Neural crest cell (in vitro differentiated cells): ENCODE measurements at regions not wholly inside any gene's neighbourhood (a gene's known extent, or its start where the extent isn't known, plus 50 kb on each side); places are given as distances from the start of the nearest gene placed in this dataset.

Experiments used
- DNase-seq: peaks from one replicate; pipeline ENCODE4 v3.0.0; 2021; ENCODE audit warnings: low read depth, mixed read lengths, low spot score
- H3K27ac Mint-ChIP-seq: one replicate; pipeline ENCODE4 v1.8.0; 2021; ENCODE audit warnings: mild to moderate bottlenecking, mixed read lengths; ENCODE audit not compliant: unreplicated experiment
- H3K27me3 Mint-ChIP-seq: 2 replicates; pipeline ENCODE4 v1.8.0; 2021; ENCODE audit warnings: low read depth, mild to moderate bottlenecking, mixed read lengths
- H3K36me3 Mint-ChIP-seq: 2 replicates; pipeline ENCODE4 v1.8.0; 2021; ENCODE audit warnings: low read depth, mild to moderate bottlenecking, mixed read lengths
- H3K4me1 Mint-ChIP-seq: 2 replicates; pipeline ENCODE4 v1.8.0; 2021; ENCODE audit warnings: mixed read lengths
- H3K4me3 Mint-ChIP-seq: one replicate; pipeline ENCODE4 v1.8.0; 2021; ENCODE audit warnings: mild to moderate bottlenecking, mixed read lengths
- H3K9me3 Mint-ChIP-seq: 2 replicates; pipeline ENCODE4 v1.8.0; 2021; ENCODE audit warnings: mixed read lengths
- TF ChIP-seq, protein P1 (sequence below): fragments of 200-600 bp; sonication (generic); conservative IDR thresholded peaks from 2 replicates; pipeline ENCODE4 v1.5.0; 2021; ENCODE audit warnings: antibody characterized with exemption, mild to moderate bottlenecking

DNA sequence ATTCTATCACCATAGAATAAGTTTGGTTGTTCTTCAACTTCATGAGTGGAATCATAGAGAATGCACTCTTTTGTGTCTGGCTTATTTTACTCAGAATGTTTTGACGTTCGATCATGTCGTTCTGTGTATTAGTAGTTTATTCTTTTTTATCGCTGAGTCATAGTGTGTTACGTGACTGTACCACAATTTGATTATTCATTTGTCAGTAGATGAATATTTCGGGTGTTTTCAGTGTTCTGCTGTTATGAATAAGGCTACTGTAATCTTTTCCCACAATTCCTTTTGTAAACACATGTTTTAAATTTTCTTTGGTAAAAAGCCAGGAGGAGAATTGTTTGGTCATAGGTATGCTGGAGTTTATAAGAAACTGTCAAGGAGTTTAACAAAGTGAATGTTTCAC, 279.9 kb upstream of the B3GAT1 start:
- TF ChIP-seq, protein P1, sequence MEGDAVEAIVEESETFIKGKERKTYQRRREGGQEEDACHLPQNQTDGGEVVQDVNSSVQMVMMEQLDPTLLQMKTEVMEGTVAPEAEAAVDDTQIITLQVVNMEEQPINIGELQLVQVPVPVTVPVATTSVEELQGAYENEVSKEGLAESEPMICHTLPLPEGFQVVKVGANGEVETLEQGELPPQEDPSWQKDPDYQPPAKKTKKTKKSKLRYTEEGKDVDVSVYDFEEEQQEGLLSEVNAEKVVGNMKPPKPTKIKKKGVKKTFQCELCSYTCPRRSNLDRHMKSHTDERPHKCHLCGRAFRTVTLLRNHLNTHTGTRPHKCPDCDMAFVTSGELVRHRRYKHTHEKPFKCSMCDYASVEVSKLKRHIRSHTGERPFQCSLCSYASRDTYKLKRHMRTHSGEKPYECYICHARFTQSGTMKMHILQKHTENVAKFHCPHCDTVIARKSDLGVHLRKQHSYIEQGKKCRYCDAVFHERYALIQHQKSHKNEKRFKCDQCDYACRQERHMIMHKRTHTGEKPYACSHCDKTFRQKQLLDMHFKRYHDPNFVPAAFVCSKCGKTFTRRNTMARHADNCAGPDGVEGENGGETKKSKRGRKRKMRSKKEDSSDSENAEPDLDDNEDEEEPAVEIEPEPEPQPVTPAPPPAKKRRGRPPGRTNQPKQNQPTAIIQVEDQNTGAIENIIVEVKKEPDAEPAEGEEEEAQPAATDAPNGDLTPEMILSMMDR = no peak
- Mint-ChIP-seq H3K4me1 (no peaks in the 10 kb centered on the region), H3K27ac (no peak overlapping the region), H3K4me3 (no peak overlapping the region), H3K9me3 (no peaks in the 10 kb centered on the region), H3K36me3 (no peaks in the 10 kb centered on the region), H3K27me3 (peaks cover 20% of the 10 kb centered on the region)
- DNase-seq = no peak

DNA sequence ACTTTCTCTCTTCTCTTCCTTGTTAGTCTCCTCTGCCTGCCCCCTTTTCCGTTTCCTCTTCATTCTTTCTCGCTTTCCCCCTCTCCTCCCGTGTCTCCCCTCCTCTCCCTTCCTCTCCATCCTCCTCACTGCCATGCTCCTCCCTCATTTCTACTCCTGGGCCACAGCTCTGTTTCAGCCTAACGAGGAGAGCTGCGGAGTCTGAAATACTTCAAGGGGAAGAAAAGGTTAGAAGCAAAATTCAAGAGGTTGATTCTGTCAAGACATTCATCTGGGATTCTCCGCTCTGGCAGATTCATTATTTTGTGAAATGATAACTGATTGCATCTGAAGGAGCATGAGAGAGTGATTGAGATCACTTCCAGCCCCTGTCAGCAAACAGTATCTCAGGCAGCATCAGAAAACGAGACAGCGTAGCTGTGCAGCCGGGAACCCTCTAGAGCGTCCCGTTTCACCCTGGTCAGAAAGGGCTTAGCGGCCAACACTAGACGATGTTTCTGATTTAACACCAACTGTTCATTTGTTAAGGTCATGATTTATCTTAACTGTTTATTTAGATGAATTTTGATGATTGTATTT, 279.3 kb upstream of the B3GAT1 start:
- H3K27me3 Mint-ChIP-seq = peaks cover 15% of the 10 kb centered on the region
- H3K4me1 Mint-ChIP-seq = no peaks in the 10 kb centered on the region
- H3K27ac Mint-ChIP-seq = no peak overlapping the region
- no peaks in the 10 kb centered on the region for H3K36me3 Mint-ChIP-seq
- no peak for DNase-seq
- TF ChIP-seq, protein P1 = no peak
- H3K9me3 Mint-ChIP-seq = no peaks in the 10 kb centered on the region
- H3K4me3 Mint-ChIP-seq = no peak overlapping the region

DNA sequence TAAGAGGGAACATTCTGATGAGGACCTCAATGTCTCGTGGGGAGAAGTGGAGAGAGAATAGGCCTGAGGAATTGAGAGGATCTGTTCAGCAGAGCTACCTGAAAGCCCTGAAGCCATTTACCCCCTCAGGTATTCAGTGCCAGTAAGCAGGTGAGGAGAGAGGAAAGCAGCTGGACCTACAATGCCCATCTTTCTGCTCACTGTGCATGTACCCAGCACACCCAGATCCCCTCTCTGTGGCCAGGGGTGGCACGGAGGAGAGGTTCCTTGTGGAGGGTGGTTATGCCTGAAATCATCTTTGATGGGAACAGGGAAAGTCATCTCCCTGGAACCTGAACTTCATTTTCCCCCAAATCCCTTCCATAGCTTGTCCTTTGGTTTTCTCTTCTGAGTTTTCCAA, 277.8 kb upstream of the B3GAT1 start:
- TF ChIP-seq, protein P1 = no peak
- no peaks in the 10 kb centered on the region for H3K36me3 Mint-ChIP-seq
- H3K4me1 Mint-ChIP-seq = no peaks in the 10 kb centered on the region
- DNase-seq = no peak
- no peak overlapping the region for H3K4me3 Mint-ChIP-seq
- H3K27me3 Mint-ChIP-seq = peaks cover 6% of the 10 kb centered on the region
- H3K27ac Mint-ChIP-seq = no peak overlapping the region
- H3K9me3 Mint-ChIP-seq = no peaks in the 10 kb centered on the region

DNA sequence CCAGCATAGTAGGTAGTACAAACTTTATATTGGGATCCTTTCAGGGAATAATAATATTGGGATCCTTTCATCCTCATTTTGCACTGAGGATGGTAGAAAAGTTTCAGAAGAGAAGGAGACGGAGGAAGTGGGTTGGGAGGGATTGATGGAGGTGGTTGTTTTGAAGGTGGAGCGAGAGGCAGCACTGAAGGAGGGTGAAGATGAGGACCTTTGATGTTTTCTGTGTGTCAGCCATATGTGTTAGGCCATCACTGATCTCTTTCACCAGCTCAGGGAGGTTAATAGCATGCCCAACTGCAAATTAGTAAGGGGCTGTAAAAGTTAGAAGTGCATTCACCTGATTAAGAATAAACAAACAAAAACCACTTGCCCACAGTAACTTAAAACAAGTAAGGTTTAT, 275.5 kb upstream of the B3GAT1 start:
- Mint-ChIP-seq H3K9me3 (no peaks in the 10 kb centered on the region), H3K27me3 (peaks cover 6% of the 10 kb centered on the region)

DNA sequence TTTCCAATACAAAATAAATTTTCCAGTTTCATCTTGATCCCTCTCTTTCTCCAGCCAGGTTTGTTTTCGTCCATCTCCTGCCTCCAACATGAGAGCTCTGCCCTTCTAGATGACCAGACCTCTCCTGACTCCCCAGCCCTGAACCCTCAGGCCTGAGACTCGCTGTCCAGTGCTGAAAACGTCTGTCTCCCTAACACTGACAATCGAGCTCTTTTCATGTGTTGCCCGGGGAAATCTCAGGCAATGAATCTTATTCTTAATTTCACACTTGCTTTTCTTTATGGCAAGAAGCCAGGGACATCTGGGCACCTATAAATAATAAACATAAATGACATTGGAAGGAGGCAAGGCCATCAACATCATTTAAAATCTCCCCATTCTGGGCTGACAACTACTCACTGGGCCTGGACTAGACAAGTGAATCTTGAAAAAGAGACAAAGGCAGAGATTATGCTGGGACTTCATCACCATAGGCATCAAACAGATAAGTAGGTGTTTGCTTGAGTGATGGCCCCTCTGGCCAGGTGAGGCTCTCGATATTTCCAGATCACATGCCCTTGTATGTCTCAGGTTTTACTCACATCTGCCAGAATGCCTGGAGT, 274.5 kb upstream of the B3GAT1 start:
- Mint-ChIP-seq H3K36me3 (no peaks in the 10 kb centered on the region), H3K4me1 (no peaks in the 10 kb centered on the region), H3K9me3 (no peaks in the 10 kb centered on the region), H3K27ac (no peak overlapping the region), H3K4me3 (no peak overlapping the region), H3K27me3 (peaks cover 6% of the 10 kb centered on the region)
- TF ChIP-seq, protein P1 = no peak
- DNase-seq = no peak

More for the DNA sequence above, 275.5 kb upstream of the B3GAT1 start:
- no peaks in the 10 kb centered on the region for H3K36me3 Mint-ChIP-seq
- no peak for DNase-seq
- no peaks in the 10 kb centered on the region for H3K4me1 Mint-ChIP-seq
- H3K27ac Mint-ChIP-seq = no peak overlapping the region
- H3K4me3 Mint-ChIP-seq = no peak overlapping the region
- TF ChIP-seq, protein P1 = no peak
